ENCODE measurements at regions not wholly inside any gene's neighbourhood (a gene's known extent, or its start where the extent isn't known, plus 50 kb on each side); places are given as distances from the start of the nearest gene placed in this dataset.

- H3K4me3 ChIP-seq: no peak overlapping the region
- FAIRE-seq: no peak
- no peaks in the 10 kb centered on the region for H3K79me2 ChIP-seq (ENCODE audit: control insufficient read depth, insufficient read depth, low read length)
- H4K20me1 ChIP-seq (replicated peaks; ENCODE audit: control insufficient read depth, insufficient read depth, low read length): no peaks in the 10 kb centered on the region
- no peak for DNase-seq (ENCODE audit: extremely low read depth in 1 of 4, low spot score in 3 of 4)
- no peaks in the 10 kb centered on the region for H3K36me3 ChIP-seq (ENCODE audit: control insufficient read depth, insufficient read depth, low read length)
- H3K27me3 ChIP-seq (ENCODE audit: control insufficient read depth in 2 of 2, insufficient read depth in 2 of 2, low read length in 2 of 2): no peaks in the 10 kb centered on the region
- H3K9me1 ChIP-seq (ENCODE audit: control insufficient read depth, insufficient read depth, low read length): no peaks in the 10 kb centered on the region
- ATAC-seq: no peak
- no peak overlapping the region for H3K9ac ChIP-seq (ENCODE audit: insufficient read depth in 1 of 2, low read depth in 2 of 2, low read length in 2 of 2)
- in situ Hi-C loops (cut with MboI): no loop called here
- H3K4me1 ChIP-seq (replicated peaks in 1 of 2; ENCODE audit: control insufficient read depth in 2 of 2, insufficient read depth in 2 of 2, low read length in 2 of 2): no peaks in the 10 kb centered on the region
- H3K27ac ChIP-seq (ENCODE audit: extremely low read depth, low read depth, low read length): no peak overlapping the region
- no TSS peak for BruUV-seq (replicated peaks)
- H3K4me2 ChIP-seq (ENCODE audit: insufficient read depth, low read length): no peak overlapping the region
- H2AFZ ChIP-seq (ENCODE audit: low read depth, low read length): no peak overlapping the region
- no peaks in the 10 kb centered on the region for H3K9me3 ChIP-seq (replicated peaks; ENCODE audit: control insufficient read depth, insufficient read depth, low read depth, low read length)
- ChIA-PET CTCF (ENCODE audit: low intra/inter-chr PET ratio) (no interaction called here), POLR2A (no interaction called here)
- intact Hi-C loops (cut with micrococcal nuclease): no loop called here
- 0% methylated on average over 1 of the region's 1 CpG for WGBS (ENCODE audit: insufficient coverage, low coverage, missing lambda C conversion rate)
- TF ChIP-seq TAF1 (IDR thresholded peaks at IDR 0.05; ENCODE audit: control insufficient read depth, extremely low read depth, insufficient read depth, low read length, severe bottlenecking): no peak
- TF ChIP-seq IRF1 (CRISPR knock-in tag; IDR thresholded peaks at IDR 0.05; ENCODE audit: borderline replicate concordance): no peak
- TF ChIP-seq PRDM10 (IDR thresholded peaks at IDR 0.05; ENCODE audit: partially characterized antibody): no peak
- TF ChIP-seq HNRNPLL (IDR thresholded peaks at IDR 0.05; ENCODE audit: low read depth, low read length, poor library complexity, severe bottlenecking): no peak
- TF ChIP-seq CREB3 (tag; conservative IDR thresholded peaks at IDR 0.05; ENCODE audit: low read depth): no peak
- TF ChIP-seq SP2 (IDR thresholded peaks at IDR 0.05; ENCODE audit: extremely low read depth, low read depth, low read length, poor library complexity, severe bottlenecking): no peak
- TF ChIP-seq ZNF274 (IDR thresholded peaks at IDR 0.05; ENCODE audit: borderline replicate concordance, low read depth, low read length): no peak
- TF ChIP-seq HSF4 (CRISPR knock-in tag; IDR thresholded peaks at IDR 0.05; ENCODE audit: borderline replicate concordance): no peak
- TF ChIP-seq KAT2B (IDR thresholded peaks at IDR 0.05; ENCODE audit: low read depth, low read length): no peak
- no peak for TF ChIP-seq ZNF24 (IDR thresholded peaks at IDR 0.05)
- TF ChIP-seq ZNF75A (CRISPR knock-in tag; IDR thresholded peaks at IDR 0.05): no peak
- no peak for TF ChIP-seq RBM34 (IDR thresholded peaks at IDR 0.05; ENCODE audit: borderline replicate concordance, insufficient read depth, low read length)
- TF ChIP-seq BCLAF1 (IDR thresholded peaks at IDR 0.05; ENCODE audit: borderline replicate concordance in 1 of 2, control insufficient read depth in 1 of 2, low read depth in 2 of 2, low read length in 1 of 2): no peak
Observed at GRCh38 chrX:45718676-45719075, 518.0 kb upstream of the DIPK2B start.
